ENCODE measurements at regions not wholly inside any gene's neighbourhood (a gene's known extent, or its start where the extent isn't known, plus 50 kb on each side); places are given as distances from the start of the nearest gene placed in this dataset.

DNA sequence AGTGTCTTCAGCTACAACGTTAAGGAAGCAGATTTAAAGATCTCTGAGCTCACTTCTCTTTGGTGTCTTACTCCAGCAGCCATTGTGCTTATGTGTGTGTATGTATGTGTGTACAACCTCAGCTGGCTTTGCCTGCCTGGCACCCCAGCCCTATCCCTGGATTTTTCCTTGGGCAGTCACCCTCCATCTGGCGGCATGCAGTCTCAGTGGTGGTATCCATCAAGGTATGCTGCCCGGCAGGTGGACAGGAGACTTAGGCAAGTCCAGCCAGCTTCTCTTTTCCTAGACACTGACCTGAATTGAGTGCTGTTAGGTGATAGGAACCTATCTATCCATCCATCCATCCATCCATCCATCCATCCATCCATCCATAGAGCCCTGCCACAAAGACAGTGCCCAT is 280.8 kb upstream of the CCL2 start:
- Histone ChIP-seq H4K20me1 (ENCODE audit: insufficient read depth, low read length, poor library complexity, severe bottlenecking) (no peaks in the 10 kb centered on the region), H3K9me2 (replicated peaks; ENCODE audit: low read depth, low read length) (no peaks in the 10 kb centered on the region), H3K9ac (ENCODE audit: low read depth, low read length, poor library complexity, severe bottlenecking) (no peak overlapping the region), H3K4me3 (ENCODE audit: low read length, poor library complexity, severe bottlenecking) (no peak overlapping the region), H3K79me2 (ENCODE audit: insufficient read depth, low read length) (no peaks in the 10 kb centered on the region), H2AFZ (ENCODE audit: low read length) (no peak overlapping the region), H3K9me3 (ENCODE audit: insufficient read depth, low read depth, low read length) (no peaks in the 10 kb centered on the region), H3F3A (ENCODE audit: low read depth) (no peaks in the 10 kb centered on the region), H3K36me3 (ENCODE audit: insufficient read depth, low read length) (no peaks in the 10 kb centered on the region), H3K27me3 (ENCODE audit: insufficient read depth, low read length, poor library complexity, severe bottlenecking) (no peaks in the 10 kb centered on the region), H3K4me1 (ENCODE audit: insufficient read depth, low read length, poor library complexity, severe bottlenecking) (peaks cover 31% of the 10 kb centered on the region), H3K4me2 (ENCODE audit: low read depth, low read length, poor library complexity, severe bottlenecking) (no peak overlapping the region)
- TF ChIP-seq CTCF (conservative IDR thresholded peaks at IDR 0.05; ENCODE audit: low read length) (no peak), EZH2phosphoT487 (IDR thresholded peaks at IDR 0.05; ENCODE audit: borderline replicate concordance) (no peak)

- TF ChIP-seq EZH2phosphoT487 (IDR thresholded peaks at IDR 0.05; ENCODE audit: borderline replicate concordance) (no peak), CTCF (conservative IDR thresholded peaks at IDR 0.05; ENCODE audit: low read length) (no peak)
- Histone ChIP-seq H3K9me3 (ENCODE audit: insufficient read depth, low read depth, low read length) (no peaks in the 10 kb centered on the region), H3K4me1 (ENCODE audit: insufficient read depth, low read length, poor library complexity, severe bottlenecking) (peaks cover 14% of the 10 kb centered on the region), H2AFZ (ENCODE audit: low read length) (no peak overlapping the region), H3K36me3 (ENCODE audit: insufficient read depth, low read length) (no peaks in the 10 kb centered on the region), H3K27me3 (ENCODE audit: insufficient read depth, low read length, poor library complexity, severe bottlenecking) (no peaks in the 10 kb centered on the region), H3K79me2 (ENCODE audit: insufficient read depth, low read length) (no peaks in the 10 kb centered on the region), H3K4me3 (ENCODE audit: low read length, poor library complexity, severe bottlenecking) (no peak overlapping the region), H4K20me1 (ENCODE audit: insufficient read depth, low read length, poor library complexity, severe bottlenecking) (no peaks in the 10 kb centered on the region), H3K4me2 (ENCODE audit: low read depth, low read length, poor library complexity, severe bottlenecking) (no peak overlapping the region), H3K9me2 (replicated peaks; ENCODE audit: low read depth, low read length) (no peaks in the 10 kb centered on the region), H3F3A (ENCODE audit: low read depth) (no peaks in the 10 kb centered on the region), H3K9ac (ENCODE audit: low read depth, low read length, poor library complexity, severe bottlenecking) (no peak overlapping the region)
Measured at GRCh38 chr17:33976831-33977230, 278.3 kb upstream of the CCL2 start.

- Histone ChIP-seq H3F3A (ENCODE audit: low read depth) (no peaks in the 10 kb centered on the region), H3K79me2 (ENCODE audit: insufficient read depth, low read length) (no peaks in the 10 kb centered on the region), H3K9me3 (ENCODE audit: insufficient read depth, low read depth, low read length) (no peaks in the 10 kb centered on the region), H4K20me1 (ENCODE audit: insufficient read depth, low read length, poor library complexity, severe bottlenecking) (no peaks in the 10 kb centered on the region), H3K4me1 (ENCODE audit: insufficient read depth, low read length, poor library complexity, severe bottlenecking) (peaks cover 5% of the 10 kb centered on the region), H3K4me3 (ENCODE audit: low read length, poor library complexity, severe bottlenecking) (no peak overlapping the region), H2AFZ (ENCODE audit: low read length) (no peak overlapping the region), H3K36me3 (ENCODE audit: insufficient read depth, low read length) (no peaks in the 10 kb centered on the region), H3K9ac (ENCODE audit: low read depth, low read length, poor library complexity, severe bottlenecking) (no peak overlapping the region), H3K4me2 (ENCODE audit: low read depth, low read length, poor library complexity, severe bottlenecking) (no peak overlapping the region), H3K9me2 (replicated peaks; ENCODE audit: low read depth, low read length) (no peaks in the 10 kb centered on the region), H3K27me3 (ENCODE audit: insufficient read depth, low read length, poor library complexity, severe bottlenecking) (no peaks in the 10 kb centered on the region)
- TF ChIP-seq EZH2phosphoT487 (IDR thresholded peaks at IDR 0.05; ENCODE audit: borderline replicate concordance) (no peak), CTCF (conservative IDR thresholded peaks at IDR 0.05; ENCODE audit: low read length) (no peak)
Measured at GRCh38 chr17:33977729-33978514, 277.2 kb upstream of the CCL2 start.

Data from Loucy (cell line).